GM11168 (cell line): ENCODE measurements at regions not wholly inside any gene's neighbourhood (a gene's known extent, or its start where the extent isn't known, plus 50 kb on each side); places are given as distances from the start of the nearest gene placed in this dataset.

ENCODE experiments used
- in situ Hi-C: fragments of 300-500 bp; cut with MboI; formaldehyde crosslinking; loops from one replicate; pipeline ENCODE4 v1.12.0; 2022; ENCODE audit warnings: low sequenced_read_pairs; ENCODE audit not compliant: unreplicated experiment

GRCh38 chr3:178267158-178267844, 268.9 kb upstream of the KCNMB2 start:
- in situ Hi-C loops: no loop called here

GRCh38 chr3:178270838-178271237, 265.4 kb upstream of the KCNMB2 start:
- in situ Hi-C loops: no loop called here

GRCh38 chr3:178271740-178272387, 264.4 kb upstream of the KCNMB2 start:
- in situ Hi-C loops: no loop called here

- in situ Hi-C loops: no loop called here
Observed at GRCh38 chr3:178272841-178273240, 263.4 kb upstream of the KCNMB2 start.

- in situ Hi-C loops: no loop called here
Observed at GRCh38 chr3:178274711-178275110, 261.5 kb upstream of the KCNMB2 start.

GRCh38 chr3:178275311-178275710, 260.9 kb upstream of the KCNMB2 start:
- in situ Hi-C loops: no loop called here

- in situ Hi-C loops: no loop called here
Observed at GRCh38 chr3:178275793-178276192, 260.4 kb upstream of the KCNMB2 start.

- in situ Hi-C loops: no loop called here
Observed at GRCh38 chr3:178277605-178278004, 258.6 kb upstream of the KCNMB2 start.

GRCh38 chr3:178283561-178283960, 252.7 kb upstream of the KCNMB2 start:
- in situ Hi-C loops: no loop called here

- in situ Hi-C loops: no loop called here
Observed at GRCh38 chr3:178284181-178284580, 252.1 kb upstream of the KCNMB2 start.

GRCh38 chr3:178288074-178288473, 248.2 kb upstream of the KCNMB2 start:
- in situ Hi-C loops: no loop called here

- in situ Hi-C loops: no loop called here
Observed at GRCh38 chr3:178289544-178290160, 246.6 kb upstream of the KCNMB2 start.

- in situ Hi-C loops: no loop called here
Observed at GRCh38 chr3:178291574-178292370, 244.5 kb upstream of the KCNMB2 start.

GRCh38 chr3:178295292-178295912, 240.8 kb upstream of the KCNMB2 start:
- in situ Hi-C loops: no loop called here

GRCh38 chr3:178297199-178297598, 239.0 kb upstream of the KCNMB2 start:
- in situ Hi-C loops: no loop called here

GRCh38 chr3:178297740-178298139, 238.5 kb upstream of the KCNMB2 start:
- in situ Hi-C loops: no loop called here

- in situ Hi-C loops: no loop called here
Observed at GRCh38 chr3:178300441-178300959, 235.7 kb upstream of the KCNMB2 start.

- in situ Hi-C loops: no loop called here
Observed at GRCh38 chr3:178302966-178303930, 233.0 kb upstream of the KCNMB2 start.
